ENCODE measurements at regions not wholly inside any gene's neighbourhood (a gene's known extent, or its start where the extent isn't known, plus 50 kb on each side); places are given as distances from the start of the nearest gene placed in this dataset.

- Mint-ChIP-seq H3K27me3 (ENCODE audit: low read depth) (no peaks in the 10 kb centered on the region), H3K27ac (ENCODE audit: unreplicated experiment) (peak overlapping the region; percentile 91), H3K4me1 (ENCODE audit: low read depth) (peaks cover 50% of the 10 kb centered on the region), H3K4me3 (ENCODE audit: unreplicated experiment) (no peak overlapping the region), H3K36me3 (ENCODE audit: low read depth) (no peaks in the 10 kb centered on the region), H3K9me3 (ENCODE audit: low read depth) (peaks cover 9% of the 10 kb centered on the region)
- no peak for TF ChIP-seq CTCF (IDR thresholded peaks at IDR 0.05)
- DNase-seq (ENCODE audit: low spot score): no peak
These were observed 353.8 kb upstream of the DLGAP1 start for GRCh38 chr18:4808891-4809290.

- H3K9me3 Mint-ChIP-seq (ENCODE audit: low read depth): peaks cover 18% of the 10 kb centered on the region
- TF ChIP-seq CTCF (IDR thresholded peaks at IDR 0.05): no peak
- H3K27ac Mint-ChIP-seq (ENCODE audit: unreplicated experiment): peak overlapping the region; percentile 91
- H3K36me3 Mint-ChIP-seq (ENCODE audit: low read depth): no peaks in the 10 kb centered on the region
- peaks cover 50% of the 10 kb centered on the region for H3K4me1 Mint-ChIP-seq (ENCODE audit: low read depth)
- H3K4me3 Mint-ChIP-seq (ENCODE audit: unreplicated experiment): peak overlapping the region; percentile 62
- H3K27me3 Mint-ChIP-seq (ENCODE audit: low read depth): no peaks in the 10 kb centered on the region
- no peak for DNase-seq (ENCODE audit: low spot score)
These were observed 352.6 kb upstream of the DLGAP1 start for GRCh38 chr18:4807604-4808293.

- TF ChIP-seq CTCF (IDR thresholded peaks at IDR 0.05): no peak
- H3K36me3 Mint-ChIP-seq (ENCODE audit: low read depth): no peaks in the 10 kb centered on the region
- peak overlapping the region; percentile 91 for H3K27ac Mint-ChIP-seq (ENCODE audit: unreplicated experiment)
- no peak for DNase-seq (ENCODE audit: low spot score)
- no peak overlapping the region for H3K4me3 Mint-ChIP-seq (ENCODE audit: unreplicated experiment)
- H3K9me3 Mint-ChIP-seq (ENCODE audit: low read depth): peaks cover 25% of the 10 kb centered on the region
- peaks cover 47% of the 10 kb centered on the region for H3K4me1 Mint-ChIP-seq (ENCODE audit: low read depth)
- no peaks in the 10 kb centered on the region for H3K27me3 Mint-ChIP-seq (ENCODE audit: low read depth)
These were observed 351.2 kb upstream of the DLGAP1 start for GRCh38 chr18:4806331-4806730.

- H3K4me3 Mint-ChIP-seq (ENCODE audit: unreplicated experiment): no peak overlapping the region
- no peak for TF ChIP-seq CTCF (IDR thresholded peaks at IDR 0.05)
- no peaks in the 10 kb centered on the region for H3K27me3 Mint-ChIP-seq (ENCODE audit: low read depth)
- H3K27ac Mint-ChIP-seq (ENCODE audit: unreplicated experiment): no peak overlapping the region
- H3K9me3 Mint-ChIP-seq (ENCODE audit: low read depth): peaks cover 35% of the 10 kb centered on the region
- DNase-seq (ENCODE audit: low spot score): no peak
- H3K4me1 Mint-ChIP-seq (ENCODE audit: low read depth): peaks cover 33% of the 10 kb centered on the region
- H3K36me3 Mint-ChIP-seq (ENCODE audit: low read depth): peaks cover 1% of the 10 kb centered on the region
These were observed 347.2 kb upstream of the DLGAP1 start for GRCh38 chr18:4802296-4802695.

- peaks cover 27% of the 10 kb centered on the region for H3K4me1 Mint-ChIP-seq (ENCODE audit: low read depth)
- H3K9me3 Mint-ChIP-seq (ENCODE audit: low read depth): peaks cover 35% of the 10 kb centered on the region
- TF ChIP-seq CTCF (IDR thresholded peaks at IDR 0.05): no peak
- DNase-seq (ENCODE audit: low spot score): no peak
- peaks cover 1% of the 10 kb centered on the region for H3K36me3 Mint-ChIP-seq (ENCODE audit: low read depth)
- no peaks in the 10 kb centered on the region for H3K27me3 Mint-ChIP-seq (ENCODE audit: low read depth)
- no peak overlapping the region for H3K4me3 Mint-ChIP-seq (ENCODE audit: unreplicated experiment)
- no peak overlapping the region for H3K27ac Mint-ChIP-seq (ENCODE audit: unreplicated experiment)
These were observed 346.0 kb upstream of the DLGAP1 start for GRCh38 chr18:4801151-4801550.
